HuH-7.5 (cell line): ENCODE measurements at regions not wholly inside any gene's neighbourhood (a gene's known extent, or its start where the extent isn't known, plus 50 kb on each side); places are given as distances from the start of the nearest gene placed in this dataset.
"Not testable (repeated sequence)": the region's sequence is repeated elsewhere in the genome, so short reads cannot be mapped to it uniquely, and the experiment has no call there.

ENCODE experiments used
- DNase-seq: peaks from one replicate; pipeline ENCODE4 v3.0.0; 2011; ENCODE audit warnings: low spot score

DNA sequence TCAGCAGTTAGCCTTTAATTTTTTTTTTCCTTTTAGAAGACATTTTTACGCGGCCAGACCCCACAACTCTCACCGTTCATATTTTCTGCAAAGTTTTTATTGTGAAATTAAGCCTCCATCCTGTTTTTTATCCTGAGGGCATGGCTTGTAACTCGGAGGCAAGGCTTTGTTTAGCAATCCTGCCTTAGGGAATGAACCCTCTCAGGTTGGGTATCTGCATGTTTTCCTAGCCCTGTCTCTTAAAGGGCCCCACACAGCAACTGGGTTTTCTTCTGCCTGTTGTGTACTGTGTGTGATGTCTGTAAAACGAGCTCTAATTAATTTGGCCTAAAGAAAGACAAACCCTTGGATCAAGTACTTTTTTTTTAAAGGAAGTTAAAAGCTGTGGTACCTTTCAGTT lies 130.2 kb upstream of the COBL start:
- DNase-seq: no peak

DNA sequence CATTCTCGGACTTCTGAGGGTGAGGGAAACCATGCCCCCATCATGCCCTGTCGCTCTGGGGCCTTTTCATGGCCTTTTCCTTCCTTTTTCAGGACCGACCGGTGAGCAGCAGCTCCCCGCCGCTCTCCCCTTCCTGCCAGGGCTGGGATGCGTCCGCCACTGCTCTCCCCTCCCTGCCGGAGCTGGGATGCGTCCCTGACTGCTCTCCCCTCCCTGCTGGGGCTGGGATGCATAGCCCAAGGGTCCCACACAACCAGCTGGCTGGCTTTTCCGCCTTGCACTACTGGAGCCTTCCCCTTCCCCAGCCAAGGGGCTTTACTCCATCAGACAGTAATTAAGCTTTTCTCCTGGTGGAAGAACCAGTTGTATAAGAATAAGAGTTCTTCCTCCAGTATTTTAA lies 129.7 kb upstream of the COBL start:
- no peak for DNase-seq

DNA sequence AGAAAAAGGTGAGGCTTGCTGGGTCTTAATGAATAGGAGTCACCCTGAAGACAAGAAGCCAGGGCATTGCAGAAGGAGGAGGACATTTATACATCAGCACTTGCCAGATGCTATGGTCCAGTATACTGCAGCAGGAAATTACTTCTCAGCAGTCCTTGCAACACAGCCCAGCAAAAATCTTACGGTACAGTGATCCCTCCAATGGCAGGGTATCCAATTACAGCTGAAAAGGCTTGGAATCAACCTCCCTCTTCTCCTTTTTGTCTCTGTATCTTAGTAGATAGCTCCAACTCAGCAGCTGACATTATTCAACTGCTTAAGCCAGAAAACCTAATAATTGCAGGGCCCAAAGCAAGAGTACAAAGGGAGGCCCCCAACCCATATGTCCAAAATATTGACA lies 128.3 kb upstream of the COBL start:
- no peak for DNase-seq

DNA sequence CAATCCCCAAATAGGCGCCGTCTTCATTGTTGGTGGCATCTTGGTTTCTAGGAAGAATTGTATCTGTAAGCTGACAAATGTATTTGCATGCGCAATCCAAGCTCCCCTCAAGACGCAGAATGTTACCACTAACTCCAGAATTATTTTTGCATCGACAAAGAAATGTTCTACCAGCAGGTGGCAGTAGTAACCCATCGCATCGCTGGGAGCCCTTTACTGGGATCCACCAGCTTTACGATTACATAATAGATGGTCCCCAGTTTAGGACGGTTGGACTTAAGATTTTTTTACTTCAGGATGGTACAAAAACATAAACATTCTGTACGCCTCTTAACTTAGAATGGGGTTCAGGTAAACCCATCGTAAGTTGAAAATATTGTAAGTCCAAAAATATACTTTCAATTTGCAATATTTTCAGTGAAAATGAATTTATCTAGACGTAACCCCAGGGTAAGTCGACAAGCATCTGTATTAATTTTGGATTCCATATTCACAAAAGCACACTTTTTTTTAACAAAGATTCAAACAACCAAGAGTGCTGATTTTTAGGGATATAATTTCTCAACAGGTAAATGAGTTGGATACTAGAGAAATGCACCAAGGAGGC lies 114.0 kb upstream of the COBL start:
- DNase-seq: peak; percentile 70

DNA sequence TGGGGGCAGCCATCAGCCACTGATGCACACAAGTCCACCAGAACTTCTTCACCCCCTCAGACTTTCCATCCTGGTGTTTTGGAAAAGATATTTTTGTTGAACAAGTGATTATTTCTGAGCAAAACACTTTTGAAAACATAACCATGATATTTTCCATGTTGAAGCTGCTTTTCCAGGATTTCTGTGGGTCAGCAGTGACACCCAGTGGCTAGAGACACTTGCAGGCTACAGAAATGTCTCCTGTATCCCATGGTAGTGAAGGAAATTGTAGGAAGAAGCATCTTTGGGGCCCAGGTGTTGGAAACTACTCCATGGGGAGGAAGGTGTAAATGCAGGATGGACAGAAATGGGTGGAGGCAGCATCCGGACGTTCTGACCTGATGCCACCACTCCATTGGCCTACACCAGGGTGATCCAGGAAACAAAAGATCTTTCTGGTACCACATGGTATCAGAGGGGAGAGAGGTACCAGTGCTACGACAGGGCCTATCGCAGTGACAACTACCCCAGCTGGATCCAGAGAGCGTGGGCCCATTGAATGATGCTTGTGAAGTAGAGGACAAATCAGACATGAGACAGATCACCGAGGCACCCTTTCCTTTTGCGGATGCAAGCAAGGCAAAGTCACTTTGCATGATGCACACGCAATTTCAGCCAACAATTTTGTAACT lies 111.7 kb upstream of the COBL start:
- no peak for DNase-seq

DNA sequence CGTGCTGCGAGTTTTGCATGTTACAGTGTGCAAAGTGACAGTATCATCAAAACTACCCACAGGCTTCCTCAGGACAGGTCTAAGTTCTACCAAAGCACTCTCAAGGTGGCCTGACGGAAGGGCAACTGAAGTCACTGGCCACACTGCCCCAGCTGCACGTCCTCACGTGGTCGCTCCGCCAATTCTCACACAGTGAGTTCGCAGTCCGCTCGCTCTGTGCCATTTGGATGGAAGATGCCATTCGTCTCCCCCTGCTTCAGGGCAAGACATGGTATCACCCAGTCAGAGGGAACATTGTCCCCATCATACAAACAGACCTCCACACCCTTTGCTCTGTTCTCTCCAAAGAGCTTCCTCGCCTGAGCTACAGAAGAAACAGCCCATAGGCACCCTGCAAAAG lies 109.6 kb upstream of the COBL start:
- DNase-seq: no peak

DNA sequence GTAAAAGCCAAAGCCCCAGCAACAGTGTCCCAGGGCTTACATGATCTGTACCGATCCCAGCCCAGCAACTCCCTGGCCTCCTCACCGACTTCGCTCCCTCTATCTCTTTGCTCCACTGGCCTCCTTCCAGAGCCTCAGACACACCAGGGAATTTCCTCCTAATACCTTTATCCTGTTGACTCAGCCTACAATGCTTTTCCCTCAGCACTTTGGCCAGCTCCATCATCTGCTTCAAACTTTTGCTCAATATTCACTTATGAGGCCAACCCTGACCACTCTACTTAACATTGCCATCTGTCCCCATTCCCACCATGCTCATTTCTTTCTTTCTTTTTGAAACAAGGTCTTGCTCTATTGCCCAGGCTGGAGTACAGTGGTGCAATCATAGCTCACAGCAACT lies 93.3 kb upstream of the COBL start:
- not testable (repeated sequence) for DNase-seq

DNA sequence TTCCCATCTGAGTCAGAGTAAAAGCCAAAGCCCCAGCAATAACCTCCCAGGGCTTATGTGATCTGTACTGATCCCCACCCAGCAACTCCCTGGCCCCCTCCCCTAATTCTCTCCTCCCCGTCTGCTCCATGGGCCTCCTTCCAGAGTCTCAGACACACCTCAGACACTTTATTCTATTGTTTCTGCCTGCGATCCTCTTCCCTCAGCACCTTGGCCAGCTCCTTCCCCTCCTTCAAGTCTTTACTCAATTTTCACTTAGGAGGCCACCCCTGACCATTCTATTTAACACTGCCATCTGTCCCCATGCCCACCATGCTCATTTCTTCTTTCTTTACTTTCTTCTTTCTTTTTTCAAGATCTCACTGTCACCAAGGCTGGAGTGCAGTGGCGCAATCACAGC lies 81.0 kb upstream of the COBL start:
- not testable (repeated sequence) for DNase-seq

DNA sequence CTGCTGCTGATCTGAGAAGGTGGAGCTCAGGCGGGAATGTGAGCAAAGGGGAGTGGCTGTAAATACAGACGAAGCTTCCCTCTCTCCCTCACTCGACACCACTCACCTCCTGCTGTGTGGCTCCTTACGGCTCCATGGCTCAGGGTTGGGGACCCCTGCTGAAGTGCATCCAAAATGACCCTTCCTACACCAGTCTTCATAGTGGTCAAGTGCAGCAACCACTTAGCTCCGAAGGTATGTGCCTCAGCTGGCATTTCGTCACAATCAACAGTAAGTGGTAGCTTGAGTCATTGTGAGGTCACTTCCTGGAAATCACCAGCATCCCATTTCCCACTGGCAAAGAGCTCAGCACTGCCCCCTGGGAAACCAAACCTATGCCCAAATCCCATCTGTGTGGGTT lies 76.4 kb upstream of the COBL start:
- not testable (repeated sequence) for DNase-seq

DNA sequence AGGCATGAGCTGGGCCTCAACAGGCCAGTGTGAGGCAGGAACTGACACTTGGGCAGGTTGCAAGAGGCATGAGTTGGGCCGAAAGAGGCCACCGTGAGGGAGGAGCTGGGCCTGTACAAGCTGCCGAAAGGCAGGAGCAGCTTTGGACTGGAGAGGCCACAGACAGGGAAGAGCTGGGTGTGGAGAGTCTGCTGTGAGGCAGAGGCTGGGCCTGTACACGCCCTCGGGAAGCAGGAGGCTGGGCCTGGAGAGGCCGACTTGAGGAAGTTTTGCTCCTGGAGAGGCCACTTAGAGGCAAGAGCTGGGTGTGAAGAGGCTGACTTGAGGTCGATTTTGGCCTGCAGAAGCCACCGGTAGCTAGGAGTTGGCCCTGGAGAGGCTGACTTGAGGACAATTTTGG lies 73.3 kb upstream of the COBL start:
- DNase-seq: not testable (repeated sequence)

DNA sequence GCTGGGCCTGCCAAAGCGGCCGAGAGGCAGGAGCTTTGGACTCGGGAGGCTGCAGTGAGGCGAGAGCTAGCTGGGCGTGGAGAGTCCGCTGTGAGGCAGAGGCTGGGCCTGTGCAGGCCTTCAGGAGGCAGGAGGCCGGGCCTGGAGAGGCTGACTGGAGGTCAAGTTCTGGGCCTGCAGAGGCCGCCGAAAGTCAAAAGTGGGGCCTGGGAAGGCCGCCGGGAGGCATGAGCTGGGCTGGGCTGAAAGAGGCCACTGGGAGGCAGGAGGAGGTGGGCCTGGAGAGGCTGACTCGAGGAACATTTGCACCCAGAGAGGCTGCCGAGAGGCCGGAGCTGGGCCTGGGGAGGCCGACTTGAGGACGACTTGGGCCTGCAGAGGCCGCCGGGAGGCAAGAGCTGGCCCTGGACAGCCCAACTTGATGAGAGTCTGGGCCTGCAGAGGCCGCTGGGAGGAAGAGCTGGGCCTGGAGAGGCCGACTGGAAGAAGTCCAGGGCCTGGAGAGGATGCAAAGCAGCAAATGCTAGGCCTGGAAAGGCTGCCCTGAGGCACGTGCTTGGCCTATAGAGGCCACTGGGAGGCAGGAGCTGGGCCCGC lies 72.7 kb upstream of the COBL start:
- not testable (repeated sequence) for DNase-seq

DNA sequence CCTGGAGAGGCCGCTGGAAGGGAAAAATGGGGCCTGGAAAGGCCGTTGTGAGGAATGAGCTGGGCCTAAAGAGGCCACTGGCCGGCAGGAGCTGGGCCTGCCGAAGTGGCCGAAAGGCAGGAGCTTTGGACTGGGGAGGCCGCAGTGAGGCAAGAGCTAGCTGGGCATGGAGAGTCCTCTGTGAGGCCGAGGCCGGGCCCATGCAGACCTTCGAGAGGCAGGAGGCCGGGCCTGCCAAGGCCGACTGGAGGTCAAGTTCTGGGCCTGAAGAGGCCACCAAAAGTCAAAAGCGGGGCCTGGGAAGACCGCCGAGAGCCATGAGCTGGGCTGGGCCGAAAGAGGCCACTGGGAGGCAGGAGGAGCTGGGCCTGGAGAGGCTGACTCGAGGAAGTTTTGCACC lies 71.6 kb upstream of the COBL start:
- DNase-seq: not testable (repeated sequence)

DNA sequence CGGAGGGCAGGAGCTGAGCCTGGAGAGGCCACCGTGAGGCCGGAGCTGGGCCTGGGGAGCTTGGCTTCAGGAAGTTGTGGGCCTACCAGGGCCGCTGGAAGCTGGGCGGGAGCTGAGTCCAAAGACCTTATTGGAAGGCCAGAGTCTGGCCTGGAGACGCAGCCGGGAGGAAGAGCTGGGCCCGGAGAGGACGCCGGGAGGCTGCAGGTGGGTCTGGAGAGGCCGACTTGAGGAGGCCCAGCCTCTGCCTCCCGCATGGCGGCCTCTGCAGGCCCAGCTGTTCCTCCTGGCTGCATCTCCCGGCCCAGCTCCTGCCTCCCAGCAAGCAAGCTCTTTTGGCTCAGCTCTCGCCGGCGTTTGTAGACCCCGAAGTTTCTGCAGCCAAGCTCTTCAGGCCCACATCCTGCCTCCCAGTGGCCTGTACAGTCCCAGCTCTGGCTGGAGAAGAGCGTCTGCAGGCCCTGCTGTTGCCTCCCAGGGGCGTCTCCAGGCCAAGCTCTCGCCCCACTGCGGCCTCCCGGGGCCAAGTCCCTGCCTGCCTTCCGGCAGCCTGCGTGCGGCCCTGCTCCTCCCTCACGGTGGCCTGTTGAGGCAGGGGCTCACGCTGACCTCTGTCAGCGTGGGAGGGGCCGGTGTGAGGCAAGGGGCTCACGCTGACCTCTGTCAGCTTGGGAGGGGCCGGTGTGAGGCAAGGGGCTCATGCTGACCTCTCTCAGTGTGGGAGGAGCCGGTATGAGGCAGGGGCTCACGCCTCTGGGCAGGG lies 70.4 kb upstream of the COBL start:
- not testable (repeated sequence) for DNase-seq

DNA sequence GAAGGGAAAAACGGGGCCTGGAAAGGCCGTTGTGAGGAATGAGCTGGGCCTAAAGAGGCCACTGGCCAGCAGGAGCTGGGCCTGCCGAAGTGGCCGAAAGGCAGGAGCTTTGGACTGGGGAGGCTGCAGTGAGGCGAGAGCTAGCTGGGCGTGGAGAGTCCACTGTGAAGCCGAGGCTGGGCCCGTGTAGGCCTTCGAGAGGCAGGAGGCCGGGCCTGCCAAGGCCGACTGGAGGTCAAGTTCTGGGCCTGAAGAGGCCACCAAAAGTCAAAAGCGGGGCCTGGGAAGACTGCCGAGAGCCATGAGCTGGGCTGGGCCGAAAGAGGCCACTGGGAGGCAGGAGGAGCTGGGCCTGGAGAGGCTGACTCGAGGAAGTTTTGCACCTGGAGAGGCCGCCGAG lies 69.6 kb upstream of the COBL start:
- not testable (repeated sequence) for DNase-seq

DNA sequence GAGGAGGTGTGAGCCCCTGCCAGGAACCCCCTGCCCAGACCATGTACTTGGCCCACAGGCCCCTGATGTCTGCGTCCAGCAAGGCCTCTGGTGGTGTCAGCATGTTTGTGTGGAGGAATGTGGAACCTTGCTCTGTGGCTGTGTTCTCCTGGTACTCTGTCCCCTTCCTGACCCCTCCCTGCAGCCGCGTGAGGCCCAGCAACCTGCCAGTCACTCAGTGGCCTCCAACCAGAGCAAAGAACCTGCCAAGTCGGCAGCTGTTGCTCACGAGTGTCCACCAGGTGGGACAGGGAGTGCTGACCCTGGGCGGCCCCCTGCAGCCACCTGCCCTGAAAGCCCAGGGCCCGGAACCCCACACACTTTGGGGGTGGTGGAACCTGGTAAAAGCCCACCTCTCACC lies 65.6 kb upstream of the COBL start:
- DNase-seq: not testable (repeated sequence)

DNA sequence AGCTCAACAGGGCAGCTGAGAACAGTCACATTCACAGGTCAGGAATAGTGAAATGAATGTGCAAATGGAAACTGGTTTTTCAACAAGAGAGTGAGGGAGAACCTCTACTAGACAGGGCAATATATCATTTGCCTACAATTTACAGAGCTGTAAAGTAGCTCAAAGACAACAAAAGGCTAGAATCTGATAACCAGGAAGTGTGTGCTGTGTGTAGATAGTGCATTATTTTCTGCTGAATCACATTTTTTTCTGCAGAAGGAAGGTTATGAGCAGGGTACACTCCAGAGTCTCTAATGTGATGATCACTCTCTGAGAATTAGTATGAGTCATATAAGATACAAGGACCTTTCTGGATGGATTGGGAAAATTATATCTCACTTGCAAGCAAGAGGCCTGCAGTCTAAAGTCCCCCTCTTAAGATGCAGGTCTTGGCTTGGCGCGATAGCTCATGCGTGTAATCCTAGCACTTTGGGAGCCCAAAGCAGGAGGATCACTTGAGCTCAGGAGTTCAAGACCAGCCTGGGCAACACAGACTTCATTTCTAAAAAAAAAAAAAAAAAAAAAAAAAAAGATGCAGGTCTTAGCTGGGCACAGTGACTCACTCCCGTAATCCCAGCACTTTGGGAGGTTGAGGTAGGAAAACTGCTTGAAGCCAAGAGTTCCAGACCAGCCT lies 59.9 kb upstream of the COBL start:
- DNase-seq: no peak

DNA sequence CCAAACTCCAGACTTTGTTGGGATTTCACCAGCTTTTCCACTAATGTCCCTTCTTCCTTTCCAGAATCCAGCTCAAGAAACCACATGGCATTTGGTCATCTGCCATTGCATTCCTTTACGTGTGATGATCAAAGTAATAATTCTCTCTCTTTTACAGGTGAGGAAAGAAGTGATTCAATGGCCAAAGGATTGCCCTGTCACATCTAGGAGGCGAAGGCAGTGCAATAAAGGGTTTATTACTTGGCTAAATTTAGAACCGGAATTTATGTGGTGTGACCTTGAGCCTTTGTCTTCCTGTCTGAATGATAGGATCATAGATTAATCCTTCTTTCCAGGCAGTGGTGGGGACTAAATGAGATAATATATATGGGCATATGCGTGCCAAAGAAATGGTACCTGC lies 58.3 kb upstream of the COBL start:
- no peak for DNase-seq

DNA sequence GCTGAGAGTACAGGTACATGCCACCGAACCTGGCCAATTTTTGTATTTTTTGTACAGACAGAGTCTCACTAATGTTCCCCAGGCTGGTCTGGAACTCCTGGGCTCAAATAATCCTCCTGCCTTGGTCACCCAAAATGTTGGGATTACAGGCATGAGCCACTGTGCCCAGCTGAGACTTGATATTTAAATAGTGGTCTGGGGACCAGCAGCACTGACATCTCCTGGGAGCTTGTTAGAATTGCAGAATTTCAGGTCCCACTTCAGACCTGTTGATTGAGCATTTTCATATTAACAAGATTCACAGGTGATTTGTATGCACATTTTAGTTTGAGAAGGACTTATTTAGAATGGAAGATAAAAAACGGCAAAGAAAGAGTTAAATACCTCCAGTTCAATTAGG lies 57.0 kb upstream of the COBL start:
- DNase-seq: not testable (repeated sequence)

DNA sequence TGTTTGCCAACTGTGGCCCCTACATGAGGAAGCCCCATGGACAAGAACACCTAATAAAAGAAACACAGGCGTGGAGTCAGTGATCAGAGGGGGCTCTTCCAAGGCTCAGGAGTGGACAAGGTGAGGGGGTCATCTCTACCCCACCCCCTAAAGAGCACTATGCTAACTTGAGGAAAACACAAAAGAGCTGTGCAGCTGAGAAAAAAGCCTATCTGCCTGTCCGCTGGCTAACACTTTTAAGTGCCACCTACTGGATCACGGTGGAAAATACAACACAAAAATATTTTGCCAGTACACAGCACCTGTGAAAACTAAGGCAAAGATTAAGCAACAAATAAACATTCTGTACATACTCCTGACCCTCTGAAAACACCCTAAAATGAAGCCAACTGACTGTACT lies 53.1 kb upstream of the COBL start:
- DNase-seq: no peak

DNA sequence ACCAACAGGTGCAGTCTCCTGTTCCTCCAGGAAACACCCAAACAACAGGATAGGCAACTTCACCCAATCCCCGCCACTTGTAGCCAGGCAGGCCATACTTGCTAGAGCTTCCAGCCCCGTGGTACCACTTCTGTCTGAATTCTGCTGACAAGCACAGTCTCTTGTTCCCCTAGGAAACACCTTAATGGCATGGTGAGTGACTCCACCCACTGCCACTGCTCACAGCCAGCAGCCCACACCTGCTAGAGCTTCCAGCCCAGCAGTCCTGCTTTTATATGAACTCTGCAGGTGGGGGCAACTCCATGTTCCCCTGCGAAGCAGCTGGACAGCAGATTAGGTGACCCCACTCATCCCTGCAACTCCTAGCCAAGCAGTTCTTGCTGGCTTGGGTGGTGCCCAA lies 52.6 kb upstream of the COBL start:
- not testable (repeated sequence) for DNase-seq

DNA sequence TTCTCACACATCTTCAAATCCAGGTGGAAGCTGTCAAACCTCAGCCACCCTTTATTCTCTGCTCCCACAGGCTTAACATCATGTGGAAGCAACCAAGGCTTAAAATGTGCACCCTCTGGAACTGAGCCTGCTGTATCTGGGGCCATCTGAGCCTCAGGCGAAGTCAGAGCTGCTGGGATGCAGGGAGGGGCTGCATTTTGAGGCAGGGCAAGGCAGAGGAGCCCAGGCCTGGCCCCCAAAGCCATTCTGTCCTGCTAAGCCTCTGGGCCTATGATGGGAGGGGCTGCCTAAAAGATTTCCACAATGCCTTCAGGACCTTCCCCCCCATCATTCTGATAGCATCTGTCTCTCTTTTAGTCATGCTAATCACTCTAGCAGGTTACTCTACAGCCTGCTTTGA lies 51.7 kb upstream of the COBL start:
- no peak for DNase-seq

DNA sequence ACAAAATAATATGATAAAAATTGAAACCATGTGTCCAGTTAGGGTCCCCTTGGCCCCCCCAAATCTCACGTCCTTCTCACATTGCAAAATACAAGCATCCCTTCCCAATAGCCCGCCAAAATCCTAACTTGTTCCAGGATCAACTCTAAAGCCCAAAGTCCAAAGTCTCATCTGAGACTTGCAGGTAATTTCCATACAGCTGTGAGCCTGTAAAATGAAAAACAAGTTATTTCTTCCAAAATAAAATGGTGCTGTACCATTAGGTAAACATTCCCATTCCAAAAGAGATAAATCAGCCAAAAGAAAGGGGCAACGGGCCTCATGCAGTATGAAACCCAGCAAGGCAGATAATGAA lies 51.0 kb upstream of the COBL start:
- DNase-seq: no peak
